ENCODE measurements at regions not wholly inside any gene's neighbourhood (a gene's known extent, or its start where the extent isn't known, plus 50 kb on each side); places are given as distances from the start of the nearest gene placed in this dataset.

DNA sequence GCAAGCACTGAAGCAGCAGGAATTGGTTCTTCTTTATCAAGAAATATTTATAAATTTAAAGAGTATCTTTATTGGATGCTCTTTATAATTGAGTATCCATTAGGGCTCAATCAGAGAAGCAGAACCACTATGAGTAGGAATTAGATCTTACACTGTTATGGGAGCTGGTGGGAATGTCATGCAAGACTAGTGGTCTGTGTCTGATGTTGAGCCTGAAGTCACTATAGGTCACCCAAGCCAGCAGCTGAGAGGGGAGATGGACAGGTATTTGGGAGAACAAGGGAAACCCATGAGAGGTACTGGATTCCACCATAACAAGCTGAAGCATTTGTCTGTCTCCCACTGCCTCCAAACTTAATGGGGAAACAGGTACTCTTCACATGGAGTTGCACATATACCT lies 283.7 kb upstream of the BOD1L1 start:
- TF ChIP-seq, protein P1, sequence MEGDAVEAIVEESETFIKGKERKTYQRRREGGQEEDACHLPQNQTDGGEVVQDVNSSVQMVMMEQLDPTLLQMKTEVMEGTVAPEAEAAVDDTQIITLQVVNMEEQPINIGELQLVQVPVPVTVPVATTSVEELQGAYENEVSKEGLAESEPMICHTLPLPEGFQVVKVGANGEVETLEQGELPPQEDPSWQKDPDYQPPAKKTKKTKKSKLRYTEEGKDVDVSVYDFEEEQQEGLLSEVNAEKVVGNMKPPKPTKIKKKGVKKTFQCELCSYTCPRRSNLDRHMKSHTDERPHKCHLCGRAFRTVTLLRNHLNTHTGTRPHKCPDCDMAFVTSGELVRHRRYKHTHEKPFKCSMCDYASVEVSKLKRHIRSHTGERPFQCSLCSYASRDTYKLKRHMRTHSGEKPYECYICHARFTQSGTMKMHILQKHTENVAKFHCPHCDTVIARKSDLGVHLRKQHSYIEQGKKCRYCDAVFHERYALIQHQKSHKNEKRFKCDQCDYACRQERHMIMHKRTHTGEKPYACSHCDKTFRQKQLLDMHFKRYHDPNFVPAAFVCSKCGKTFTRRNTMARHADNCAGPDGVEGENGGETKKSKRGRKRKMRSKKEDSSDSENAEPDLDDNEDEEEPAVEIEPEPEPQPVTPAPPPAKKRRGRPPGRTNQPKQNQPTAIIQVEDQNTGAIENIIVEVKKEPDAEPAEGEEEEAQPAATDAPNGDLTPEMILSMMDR (IDR thresholded peaks at IDR 0.05; ENCODE audit: low read depth, low read length, poor library complexity, severe bottlenecking) = no peak
- no peak for TF ChIP-seq EZH2phosphoT487 (IDR thresholded peaks at IDR 0.05; ENCODE audit: borderline replicate concordance, low read length)

DNA sequence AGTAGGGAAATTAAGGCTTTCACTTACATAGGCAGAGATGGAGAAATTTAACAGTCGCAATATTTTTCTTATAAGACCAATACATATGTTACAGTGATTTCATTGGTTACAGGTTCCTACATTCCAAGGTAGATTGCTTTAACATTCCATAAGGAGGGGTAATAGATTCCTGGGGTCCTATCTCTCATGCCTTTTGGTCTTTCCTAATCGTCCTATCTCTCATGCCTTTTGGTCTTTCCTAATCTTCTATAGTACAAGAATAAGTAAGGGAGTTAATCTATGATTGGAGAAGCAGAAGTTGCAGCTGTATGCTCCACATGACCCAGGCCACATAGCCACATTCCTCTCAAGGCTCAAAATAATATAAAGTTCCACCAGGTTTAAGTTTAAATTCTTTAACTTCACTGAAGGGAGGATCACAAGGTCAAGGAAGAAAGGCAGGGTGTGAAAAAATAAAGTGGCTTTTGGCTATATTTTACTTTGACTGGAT lies 285.0 kb upstream of the BOD1L1 start:
- no peaks in the 10 kb centered on the region for H3K27me3 ChIP-seq (ENCODE audit: control insufficient read depth, low read length)
- H3K4me1 ChIP-seq (ENCODE audit: control insufficient read depth, low read length) = no peaks in the 10 kb centered on the region
- no peak overlapping the region for H3K4me2 ChIP-seq (ENCODE audit: low read length)
- H3K4me3 ChIP-seq (ENCODE audit: low read length) = no peak overlapping the region
- TF ChIP-seq, protein P1 (IDR thresholded peaks at IDR 0.05; ENCODE audit: low read depth, low read length, poor library complexity, severe bottlenecking) = no peak
- no peak for TF ChIP-seq EZH2phosphoT487 (IDR thresholded peaks at IDR 0.05; ENCODE audit: borderline replicate concordance, low read length)
- no peaks in the 10 kb centered on the region for H3K79me2 ChIP-seq (ENCODE audit: control insufficient read depth, low read length)
- H3K9me2 ChIP-seq (replicated peaks; ENCODE audit: control insufficient read depth, low read length) = no peaks in the 10 kb centered on the region
- no peaks in the 10 kb centered on the region for H3K9me3 ChIP-seq (ENCODE audit: control insufficient read depth, insufficient read depth, low read length)
- H3K27ac ChIP-seq (ENCODE audit: low read depth, low read length) = no peak overlapping the region
- H3K36me3 ChIP-seq (ENCODE audit: control insufficient read depth, low read length) = no peaks in the 10 kb centered on the region
- no peaks in the 10 kb centered on the region for H3F3A ChIP-seq (ENCODE audit: control insufficient read depth, insufficient read depth)
- no peaks in the 10 kb centered on the region for H4K20me1 ChIP-seq (ENCODE audit: control insufficient read depth, insufficient read depth, low read depth, low read length)

More for the DNA sequence above, 283.7 kb upstream of the BOD1L1 start:
- no peak overlapping the region for H3K4me2 ChIP-seq (ENCODE audit: low read length)
- no peaks in the 10 kb centered on the region for H3K36me3 ChIP-seq (ENCODE audit: control insufficient read depth, low read length)
- H3K4me3 ChIP-seq (ENCODE audit: low read length) = no peak overlapping the region
- H3K9me2 ChIP-seq (replicated peaks; ENCODE audit: control insufficient read depth, low read length) = no peaks in the 10 kb centered on the region
- H3K27ac ChIP-seq (ENCODE audit: low read depth, low read length) = no peak overlapping the region
- H3K27me3 ChIP-seq (ENCODE audit: control insufficient read depth, low read length) = no peaks in the 10 kb centered on the region
- H3F3A ChIP-seq (ENCODE audit: control insufficient read depth, insufficient read depth) = no peaks in the 10 kb centered on the region
- H3K9me3 ChIP-seq (ENCODE audit: control insufficient read depth, insufficient read depth, low read length) = no peaks in the 10 kb centered on the region
- H4K20me1 ChIP-seq (ENCODE audit: control insufficient read depth, insufficient read depth, low read depth, low read length) = no peaks in the 10 kb centered on the region
- no peaks in the 10 kb centered on the region for H3K79me2 ChIP-seq (ENCODE audit: control insufficient read depth, low read length)
- no peaks in the 10 kb centered on the region for H3K4me1 ChIP-seq (ENCODE audit: control insufficient read depth, low read length)

DNA sequence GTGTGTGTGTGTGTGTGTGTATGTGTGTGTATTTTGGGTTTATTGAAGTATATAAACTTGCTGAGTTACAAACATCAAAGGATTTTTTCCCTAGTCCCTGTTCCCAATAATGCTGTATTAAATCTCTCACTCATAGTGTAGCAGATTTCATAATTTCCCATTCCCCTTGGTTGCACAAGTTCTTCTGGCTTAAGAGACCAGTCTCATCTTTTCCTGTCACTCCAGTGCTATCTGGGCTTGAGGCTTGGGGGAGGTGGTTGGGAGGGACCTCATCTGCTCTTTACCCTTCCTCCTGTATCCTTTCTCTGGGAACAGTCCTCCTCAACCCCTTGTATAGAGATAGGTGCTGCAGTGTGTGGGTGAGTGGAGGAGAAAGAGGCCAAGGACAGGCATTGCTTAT lies 285.4 kb upstream of the BOD1L1 start:
- no peaks in the 10 kb centered on the region for H3K9me3 ChIP-seq (ENCODE audit: control insufficient read depth, insufficient read depth, low read length)
- TF ChIP-seq EZH2phosphoT487 (IDR thresholded peaks at IDR 0.05; ENCODE audit: borderline replicate concordance, low read length) = no peak
- TF ChIP-seq, protein P1 (IDR thresholded peaks at IDR 0.05; ENCODE audit: low read depth, low read length, poor library complexity, severe bottlenecking) = no peak
- H3K79me2 ChIP-seq (ENCODE audit: control insufficient read depth, low read length) = no peaks in the 10 kb centered on the region
- no peak overlapping the region for H3K4me2 ChIP-seq (ENCODE audit: low read length)
- no peak overlapping the region for H3K4me3 ChIP-seq (ENCODE audit: low read length)
- no peak overlapping the region for H3K27ac ChIP-seq (ENCODE audit: low read depth, low read length)
- no peaks in the 10 kb centered on the region for H3K36me3 ChIP-seq (ENCODE audit: control insufficient read depth, low read length)
- no peaks in the 10 kb centered on the region for H3K9me2 ChIP-seq (replicated peaks; ENCODE audit: control insufficient read depth, low read length)
- H4K20me1 ChIP-seq (ENCODE audit: control insufficient read depth, insufficient read depth, low read depth, low read length) = no peaks in the 10 kb centered on the region
- no peaks in the 10 kb centered on the region for H3K27me3 ChIP-seq (ENCODE audit: control insufficient read depth, low read length)
- no peaks in the 10 kb centered on the region for H3K4me1 ChIP-seq (ENCODE audit: control insufficient read depth, low read length)
- no peaks in the 10 kb centered on the region for H3F3A ChIP-seq (ENCODE audit: control insufficient read depth, insufficient read depth)

All from DOHH2 (cell line).